Embryonic facial prominence (tissue), 1 donor: ENCODE measurements at regions not wholly inside any gene's neighbourhood (a gene's known extent, or its start where the extent isn't known, plus 50 kb on each side); places are given as distances from the start of the nearest gene placed in this dataset.

Experiments
- DNase-seq: peaks from one replicate; pipeline ENCODE4 v3.0.0-alpha.2; 2016; ENCODE audit errors: extremely low spot score

- no peak for DNase-seq
Measured at GRCh38 chr3:102599819-102600576, 165.2 kb downstream of the ZPLD1 start.

- DNase-seq, result no peak
Measured at GRCh38 chr3:102605153-102605552, 170.3 kb downstream of the ZPLD1 start.

GRCh38 chr3:102608875-102609274 lies 174.1 kb downstream of the ZPLD1 start:
- no peak for DNase-seq

- no peak for DNase-seq
Measured at GRCh38 chr3:102614021-102614569, 179.3 kb downstream of the ZPLD1 start.

GRCh38 chr3:102614585-102614984 lies 179.8 kb downstream of the ZPLD1 start:
- DNase-seq, result no peak

GRCh38 chr3:102617381-102617780 lies 182.6 kb downstream of the ZPLD1 start:
- no peak for DNase-seq

- no peak for DNase-seq
Measured at GRCh38 chr3:102619361-102619760, 184.5 kb downstream of the ZPLD1 start.

GRCh38 chr3:102629943-102630342 lies 195.1 kb downstream of the ZPLD1 start:
- DNase-seq, result no peak

GRCh38 chr3:102630531-102630930 lies 195.7 kb downstream of the ZPLD1 start:
- DNase-seq, result no peak

- DNase-seq, result no peak
Measured at GRCh38 chr3:102643546-102643945, 208.7 kb downstream of the ZPLD1 start.

- DNase-seq, result no peak
Measured at GRCh38 chr3:102646557-102646956, 211.7 kb downstream of the ZPLD1 start.

GRCh38 chr3:102660653-102661052 lies 225.8 kb downstream of the ZPLD1 start:
- DNase-seq, result no peak

GRCh38 chr3:102661707-102662497 lies 227.1 kb downstream of the ZPLD1 start:
- DNase-seq, result no peak

GRCh38 chr3:102662498-102662772 lies 227.6 kb downstream of the ZPLD1 start:
- DNase-seq, result no peak

- DNase-seq, result no peak
Measured at GRCh38 chr3:102664126-102664525, 229.3 kb downstream of the ZPLD1 start.

- no peak for DNase-seq
Measured at GRCh38 chr3:102665183-102665582, 230.4 kb downstream of the ZPLD1 start.

GRCh38 chr3:102668247-102668646 lies 233.4 kb downstream of the ZPLD1 start:
- DNase-seq, result no peak

GRCh38 chr3:102670986-102671385 lies 236.2 kb downstream of the ZPLD1 start:
- DNase-seq, result no peak

- no peak for DNase-seq
Measured at GRCh38 chr3:102672305-102672704, 237.5 kb downstream of the ZPLD1 start.

- DNase-seq, result peak; percentile 19
Measured at GRCh38 chr3:102673271-102674115, 238.7 kb downstream of the ZPLD1 start.

GRCh38 chr3:102674284-102674683 lies 239.5 kb downstream of the ZPLD1 start:
- no peak for DNase-seq

GRCh38 chr3:102676424-102676823 lies 241.6 kb downstream of the ZPLD1 start:
- DNase-seq, result no peak
